ENCODE measurements at regions not wholly inside any gene's neighbourhood (a gene's known extent, or its start where the extent isn't known, plus 50 kb on each side); places are given as distances from the start of the nearest gene placed in this dataset.

- Histone ChIP-seq H3K9me3 (ENCODE audit: control insufficient read depth in 4 of 4, low read length in 3 of 4) (no peaks in the 10 kb centered on the region), H3K4me1 (ENCODE audit: control insufficient read depth in 4 of 4, insufficient read depth in 4 of 4, low read length in 3 of 4) (no peaks in the 10 kb centered on the region), H3K36me3 (ENCODE audit: control insufficient read depth in 4 of 4, insufficient read depth in 3 of 4, low read depth in 1 of 4, low read length in 3 of 4) (no peaks in the 10 kb centered on the region), H3K27ac (ENCODE audit: low read depth in 1 of 2, low read length in 2 of 2) (no peak overlapping the region), H3K4me3 (ENCODE audit: low read depth in 1 of 3, low read length in 3 of 3) (no peak overlapping the region), H3K27me3 (ENCODE audit: control insufficient read depth in 4 of 4, insufficient read depth in 4 of 4, low read length in 3 of 4) (peaks cover 0 to 4% (median 0%) of the 10 kb centered on the region in 4 donors), H3K9ac (ENCODE audit: low read depth in 1 of 2, low read length in 2 of 2) (no peak overlapping the region)
- TF ChIP-seq NR2F2 (IDR thresholded peaks at IDR 0.05) (no peak), GABPA (IDR thresholded peaks at IDR 0.05 in 1 of 2, conservative IDR thresholded peaks at IDR 0.05 in 1 of 2) (no peak), HNF4G (IDR thresholded peaks at IDR 0.05) (no peak), FOXA2 (IDR thresholded peaks at IDR 0.05) (no peak), ZBTB33 (IDR thresholded peaks at IDR 0.05) (no peak), MAX (IDR thresholded peaks at IDR 0.05) (no peak), HNF4A (conservative IDR thresholded peaks at IDR 0.05) (no peak), RXRA (IDR thresholded peaks at IDR 0.05) (no peak), RAD21 (IDR thresholded peaks at IDR 0.05) (no peak), REST (IDR thresholded peaks at IDR 0.05) (no peak), FOXA1 (IDR thresholded peaks at IDR 0.05) (no peak)
- WGBS = 49% methylated on average over 5 of the region's 5 CpGs
- no peak for DNase-seq (ENCODE audit: low spot score)
Observed at GRCh38 chr4:84417997-84418709, 80.9 kb downstream of the NKX6-1 start.

- Histone ChIP-seq H3K36me3 (ENCODE audit: control insufficient read depth in 4 of 4, insufficient read depth in 3 of 4, low read depth in 1 of 4, low read length in 3 of 4) (no peaks in the 10 kb centered on the region), H3K27me3 (ENCODE audit: control insufficient read depth in 4 of 4, insufficient read depth in 4 of 4, low read length in 3 of 4) (no peaks in the 10 kb centered on the region), H3K27ac (ENCODE audit: low read depth in 1 of 2, low read length in 2 of 2) (no peak overlapping the region), H3K9me3 (ENCODE audit: control insufficient read depth in 4 of 4, low read length in 3 of 4) (no peaks in the 10 kb centered on the region), H3K9ac (ENCODE audit: low read depth in 1 of 2, low read length in 2 of 2) (no peak overlapping the region), H3K4me3 (ENCODE audit: low read depth in 1 of 3, low read length in 3 of 3) (no peak overlapping the region), H3K4me1 (ENCODE audit: control insufficient read depth in 4 of 4, insufficient read depth in 4 of 4, low read length in 3 of 4) (no peaks in the 10 kb centered on the region)
- WGBS = 65% methylated on average over 1 of the region's 1 CpG
- no peak for TF ChIP-seq RAD21 (IDR thresholded peaks at IDR 0.05)
- no peak for TF ChIP-seq FOXA1 (IDR thresholded peaks at IDR 0.05)
- TF ChIP-seq ZBTB33 (IDR thresholded peaks at IDR 0.05) = no peak
- TF ChIP-seq SP1 (IDR thresholded peaks at IDR 0.05) = no peak
- TF ChIP-seq TAF1 (conservative IDR thresholded peaks at IDR 0.05) = no peak
- no peak for TF ChIP-seq ATF3 (IDR thresholded peaks at IDR 0.05)
- no peak for TF ChIP-seq GABPA (IDR thresholded peaks at IDR 0.05 in 1 of 2, conservative IDR thresholded peaks at IDR 0.05 in 1 of 2)
- DNase-seq (ENCODE audit: low spot score) = no peak
Observed at GRCh38 chr4:84413976-84414375, 85.1 kb downstream of the NKX6-1 start.
